ENCODE measurements at regions not wholly inside any gene's neighbourhood (a gene's known extent, or its start where the extent isn't known, plus 50 kb on each side); places are given as distances from the start of the nearest gene placed in this dataset.
"Not testable (repeated sequence)": the region's sequence is repeated elsewhere in the genome, so short reads cannot be mapped to it uniquely, and the experiment has no call there.

DNA sequence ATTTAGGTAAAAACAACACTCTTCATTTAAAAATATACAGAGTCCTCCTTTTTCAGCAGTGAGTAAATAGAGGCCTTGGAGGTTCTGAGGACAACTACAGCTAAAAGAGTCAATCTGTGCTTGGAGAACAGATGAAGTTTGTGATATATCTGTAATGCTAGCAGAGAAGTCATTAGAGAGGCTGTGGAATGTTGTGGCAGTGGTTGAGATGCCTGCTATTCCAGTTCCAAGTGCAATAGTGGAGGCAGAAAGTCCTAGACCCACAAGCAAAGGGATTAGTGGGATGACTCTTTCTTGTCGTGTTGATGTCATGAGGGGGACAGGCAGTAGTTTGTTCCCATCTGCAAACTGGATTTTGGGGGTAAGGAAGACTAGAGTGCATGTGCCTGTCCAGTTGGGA lies 62.1 kb upstream of the EZR start:
- DNase-seq = not testable (repeated sequence)

DNA sequence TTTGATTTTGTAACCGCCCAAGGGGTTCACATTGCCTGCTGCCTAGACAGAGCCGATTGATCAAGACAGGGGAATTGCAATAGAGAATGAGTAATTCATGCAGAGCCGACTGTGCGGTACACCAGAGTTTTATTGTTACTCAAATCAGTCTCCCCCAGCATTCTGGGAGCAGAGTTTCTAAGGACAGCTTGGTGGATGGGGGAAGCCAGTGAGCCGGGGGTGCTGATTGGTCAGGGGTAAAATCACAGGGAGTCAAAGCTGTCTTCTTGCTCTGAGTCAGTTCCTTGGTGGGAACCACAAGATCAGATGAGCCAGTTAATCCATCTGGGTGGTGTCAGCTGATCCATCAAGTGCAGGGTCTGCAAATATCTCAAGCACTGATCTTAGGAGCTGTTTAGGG lies 60.0 kb upstream of the EZR start:
- peak in 1 of 2 experiments; percentile 8 for DNase-seq

DNA sequence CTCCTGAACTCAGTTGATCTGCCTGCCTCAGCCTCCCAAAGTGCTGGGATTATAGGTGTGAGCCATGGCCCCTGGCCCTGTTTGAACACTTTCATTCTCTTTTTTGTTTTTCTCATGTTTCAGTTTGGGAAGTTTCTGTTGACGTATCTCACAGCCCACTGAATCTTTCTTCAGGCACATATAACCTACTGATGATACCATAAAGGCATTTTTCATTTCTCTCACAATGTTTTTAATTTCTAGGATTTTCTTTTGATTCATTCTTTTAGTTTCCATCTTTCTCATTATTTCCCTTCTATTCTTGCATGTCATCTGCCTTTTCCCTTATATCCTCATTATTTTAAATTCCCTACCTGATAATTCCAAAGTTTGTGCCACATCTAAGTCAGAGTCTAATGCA lies 58.5 kb upstream of the EZR start:
- no peak for DNase-seq

DNA sequence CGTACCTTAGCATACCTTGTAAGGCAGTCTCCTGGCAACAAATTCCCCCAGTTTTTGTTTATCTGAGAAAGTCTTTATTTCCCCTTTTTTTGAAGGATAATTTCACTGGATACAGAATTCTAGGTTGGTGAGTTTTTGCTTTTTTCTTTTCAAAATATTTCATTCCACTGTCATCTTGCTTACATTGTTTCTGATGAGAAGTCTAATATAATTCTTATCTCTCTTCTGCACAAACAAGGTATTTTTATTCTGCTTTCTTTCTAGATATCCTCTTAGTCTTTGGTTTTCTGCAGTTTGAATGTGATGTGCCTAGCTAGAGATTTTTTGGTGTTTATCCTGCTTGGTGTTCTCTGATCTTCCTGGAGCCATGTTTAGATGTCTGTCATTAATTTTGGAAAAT lies 57.7 kb upstream of the EZR start:
- no peak for DNase-seq

DNA sequence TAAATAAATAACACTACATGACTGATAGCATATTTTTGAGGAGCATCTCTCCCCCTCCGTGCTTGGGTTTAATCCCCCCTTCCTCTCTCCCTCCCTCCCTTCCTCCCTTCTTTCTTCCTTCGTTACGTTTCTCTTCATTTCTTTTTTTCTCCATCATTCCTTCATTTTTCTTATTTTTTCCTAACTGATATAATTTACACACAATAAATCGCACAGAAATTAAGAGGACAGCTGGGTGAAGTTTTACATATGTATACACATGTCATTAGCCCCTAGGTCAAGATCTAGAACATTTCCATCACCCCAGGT lies 51.4 kb upstream of the EZR start:
- no peak for DNase-seq

DNA sequence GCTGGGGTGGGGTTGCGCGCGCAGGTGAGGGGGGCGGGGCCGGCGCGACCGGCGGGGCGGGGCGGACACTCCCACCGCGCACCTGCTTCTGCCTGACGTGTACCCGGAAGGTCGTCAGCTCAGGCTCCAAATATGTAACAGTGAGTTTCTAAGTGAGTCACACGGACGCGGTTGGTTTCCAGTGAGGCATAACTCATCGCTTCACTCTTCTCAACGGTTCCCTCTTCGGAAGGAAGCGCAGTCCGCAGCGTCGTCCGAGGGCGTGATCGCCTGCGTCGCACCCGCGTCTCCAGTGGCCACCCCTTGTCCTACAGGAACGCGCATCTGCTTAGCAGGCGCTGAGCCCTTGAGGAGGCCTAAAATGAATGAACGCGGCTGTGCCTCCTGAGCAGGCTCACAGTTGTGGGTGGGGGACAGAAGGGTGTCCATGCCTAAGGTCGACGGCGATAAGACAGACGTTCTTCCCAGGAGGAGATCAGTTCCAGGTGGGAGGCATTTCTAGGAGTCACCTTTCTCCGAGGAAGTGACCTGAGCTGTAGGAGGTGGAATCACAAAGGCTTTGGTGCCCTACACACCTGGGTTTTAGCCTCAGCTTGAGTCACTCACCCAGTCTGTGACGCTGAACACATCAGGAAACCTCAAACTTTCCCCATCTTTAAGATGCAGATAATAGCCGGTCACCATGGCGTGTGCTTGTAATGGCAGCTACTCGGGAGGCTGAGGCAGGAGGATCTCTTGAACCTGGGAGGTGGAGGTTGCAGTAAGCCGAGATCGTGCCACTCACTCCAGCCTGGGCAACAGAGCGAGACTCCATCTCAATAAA lies 50.9 kb upstream of the EZR start:
- DNase-seq = peak; percentile 52 to 57

DNA sequence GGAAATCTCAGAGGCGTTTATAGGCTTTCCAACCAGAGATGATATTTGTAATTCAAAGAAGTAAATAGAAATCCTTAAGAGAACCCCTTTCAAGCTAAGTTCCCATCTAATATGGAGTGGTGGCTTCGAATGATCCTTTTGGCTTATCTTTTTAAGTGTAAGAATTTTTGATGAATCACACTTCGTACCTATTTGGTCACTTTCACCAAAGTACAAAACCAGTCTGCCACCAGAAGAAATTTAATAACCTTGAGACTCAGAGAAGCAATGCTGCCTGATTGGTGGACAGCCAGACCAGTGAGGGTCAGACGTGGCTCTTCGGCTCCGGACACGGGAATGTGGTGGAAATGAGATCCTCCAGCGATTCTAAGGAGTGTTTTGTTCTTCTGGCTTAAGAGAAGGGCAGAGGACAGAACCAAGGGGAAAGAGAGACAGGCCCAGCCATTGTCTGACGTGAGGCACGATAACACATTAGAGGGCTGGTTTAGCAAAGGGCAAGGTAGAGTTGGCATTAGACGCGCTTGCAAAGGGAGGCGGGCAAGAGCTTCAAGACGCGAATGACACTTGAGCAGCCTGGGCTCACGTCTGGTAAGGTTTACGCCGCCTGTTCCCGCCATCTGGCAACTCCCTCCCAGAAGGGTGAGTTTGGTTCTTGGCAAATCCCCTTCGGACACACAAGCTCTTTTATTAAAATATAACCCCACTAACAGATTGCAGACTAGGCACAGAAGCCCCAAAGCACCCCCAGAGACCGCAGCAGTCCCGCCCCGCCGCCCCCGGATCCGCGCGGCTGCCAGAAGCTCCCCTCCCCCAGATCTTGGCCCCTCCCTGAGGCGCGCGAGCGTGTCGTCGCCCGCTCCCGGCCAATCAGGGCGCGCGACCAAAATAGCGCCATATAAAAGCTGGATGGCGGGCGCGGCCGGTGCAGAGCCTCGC lies 50.0 kb upstream of the EZR start:
- peak; percentile 95 to 97 for DNase-seq
